SU-DHL-6 (cell line): ENCODE measurements at regions not wholly inside any gene's neighbourhood (a gene's known extent, or its start where the extent isn't known, plus 50 kb on each side); places are given as distances from the start of the nearest gene placed in this dataset.

Experiments
- H2AFZ ChIP-seq: fragments of 200-600 bp; sonication (generic); 2 replicates; pipeline ENCODE4 v1.6.1; 2014; ENCODE audit warnings: low read depth, mild to moderate bottlenecking, moderate library complexity, mixed read lengths, antibody characterized with exemption, low read length; ENCODE audit not compliant: severe bottlenecking
- H3F3A ChIP-seq: fragments of 200-600 bp; shearing (Covaris generic); 2 replicates; pipeline ENCODE4 v1.6.0; 2016; ENCODE audit warnings: antibody characterized with exemption, mild to moderate bottlenecking; ENCODE audit not compliant: insufficient read depth
- H3K27ac ChIP-seq: fragments of 200-600 bp; sonication (generic); 2 replicates; pipeline ENCODE4 v1.5.1; 2016; ENCODE audit warnings: low read depth, mild to moderate bottlenecking, low read length, moderate library complexity, mixed read lengths
- H3K27me3 ChIP-seq: fragments of 200-600 bp; sonication (generic), shearing (Covaris generic); 2 replicates; pipeline ENCODE4 v1.6.0; 2014; ENCODE audit warnings: mild to moderate bottlenecking, low read length
- H3K36me3 ChIP-seq: fragments of 200-600 bp; sonication (generic); 2 replicates; pipeline ENCODE4 v1.6.1; 2014; ENCODE audit warnings: mild to moderate bottlenecking, low read length, mixed read lengths
- H3K4me2 ChIP-seq: fragments of 300-600, 200-600 bp; shearing (Covaris generic), sonication (generic); 2 replicates; pipeline ENCODE4 v1.6.0; 2014; ENCODE audit warnings: low read length, low read depth, mild to moderate bottlenecking; ENCODE audit not compliant: poor library complexity, severe bottlenecking
- H3K4me3 ChIP-seq: fragments of 200-600 bp; sonication (generic); 2 replicates; pipeline ENCODE4 v1.5.1; 2014; ENCODE audit warnings: antibody characterized with exemption, low read length, mild to moderate bottlenecking, mixed read lengths; ENCODE audit not compliant: insufficient read depth, poor library complexity, severe bottlenecking
- H3K79me2 ChIP-seq: fragments of 200-600 bp; sonication (generic); 2 replicates; pipeline ENCODE4 v1.6.1; 2014; ENCODE audit warnings: mild to moderate bottlenecking, low read length, moderate library complexity; ENCODE audit not compliant: insufficient read depth
- H3K9ac ChIP-seq: fragments of 200-600 bp; sonication (generic); 2 replicates; pipeline ENCODE4 v1.7.0; 2014; ENCODE audit warnings: mild to moderate bottlenecking, low read length
- H3K9me2 ChIP-seq: fragments of 200-600 bp; sonication (generic); replicated peaks from 2 replicates; pipeline ENCODE4 v1.6.1; 2014; ENCODE audit warnings: low read length; ENCODE audit not compliant: insufficient read depth
- H3K9me3 ChIP-seq: fragments of 200-600 bp; sonication (generic); 2 replicates; pipeline ENCODE4 v1.6.1; 2014; ENCODE audit warnings: low read length, mixed read lengths; ENCODE audit not compliant: insufficient read depth
- H4K20me1 ChIP-seq: fragments of 200-600 bp; sonication (generic); 2 replicates; pipeline ENCODE4 v1.6.1; 2014; ENCODE audit warnings: low read depth, mild to moderate bottlenecking, antibody characterized with exemption, low read length, moderate library complexity, mixed read lengths
- CTCF ChIP-seq: fragments of 200-600 bp; sonication (generic); IDR thresholded peaks from one replicate; pipeline ENCODE4 v1.5.1; 2017; ENCODE audit warnings: antibody characterized with exemption, mild to moderate bottlenecking, low read length, moderate library complexity; ENCODE audit not compliant: insufficient read depth, poor library complexity, severe bottlenecking
- EZH2phosphoT487 ChIP-seq: fragments of 200-600 bp; sonication (generic), shearing (Covaris generic); conservative IDR thresholded peaks from 2 replicates; pipeline ENCODE4 v1.6.1; 2018; ENCODE audit warnings: mild to moderate bottlenecking, antibody characterized with exemption, low read length, moderate library complexity, mixed read lengths

GRCh38 chr2:40719414-40719813 is 267.5 kb upstream of the SLC8A1 start:
- Histone ChIP-seq H3K9ac (no peak overlapping the region), H3K27ac (no peak overlapping the region), H3K4me2 (no peak overlapping the region), H3K4me3 (no peak overlapping the region), H3K9me3 (no peaks in the 10 kb centered on the region), H3F3A (no peaks in the 10 kb centered on the region), H3K79me2 (no peaks in the 10 kb centered on the region), H4K20me1 (no peaks in the 10 kb centered on the region), H3K36me3 (no peaks in the 10 kb centered on the region), H3K27me3 (no peaks in the 10 kb centered on the region), H3K9me2 (no peaks in the 10 kb centered on the region), H2AFZ (no peak overlapping the region)
- no peak for TF ChIP-seq EZH2phosphoT487
- TF ChIP-seq CTCF: no peak

GRCh38 chr2:40721595-40721994 is 269.7 kb upstream of the SLC8A1 start:
- no peaks in the 10 kb centered on the region for H3F3A ChIP-seq
- no peaks in the 10 kb centered on the region for H3K79me2 ChIP-seq
- H3K36me3 ChIP-seq: no peaks in the 10 kb centered on the region
- H2AFZ ChIP-seq: no peak overlapping the region
- H3K27ac ChIP-seq: no peak overlapping the region
- no peaks in the 10 kb centered on the region for H3K27me3 ChIP-seq
- no peak overlapping the region for H3K4me2 ChIP-seq
- no peaks in the 10 kb centered on the region for H3K9me3 ChIP-seq
- H3K4me3 ChIP-seq: no peak overlapping the region
- TF ChIP-seq CTCF (no peak), EZH2phosphoT487 (no peak)
- no peaks in the 10 kb centered on the region for H3K9me2 ChIP-seq
- H4K20me1 ChIP-seq: no peaks in the 10 kb centered on the region
- H3K9ac ChIP-seq: no peak overlapping the region

GRCh38 chr2:40723194-40723593 is 271.3 kb upstream of the SLC8A1 start:
- H3K4me3 ChIP-seq: no peak overlapping the region
- no peaks in the 10 kb centered on the region for H3F3A ChIP-seq
- no peaks in the 10 kb centered on the region for H3K79me2 ChIP-seq
- no peaks in the 10 kb centered on the region for H3K27me3 ChIP-seq
- no peaks in the 10 kb centered on the region for H4K20me1 ChIP-seq
- TF ChIP-seq CTCF (no peak), EZH2phosphoT487 (no peak)
- no peaks in the 10 kb centered on the region for H3K9me3 ChIP-seq
- H3K27ac ChIP-seq: no peak overlapping the region
- no peaks in the 10 kb centered on the region for H3K36me3 ChIP-seq
- no peak overlapping the region for H2AFZ ChIP-seq
- H3K4me2 ChIP-seq: no peak overlapping the region
- H3K9ac ChIP-seq: no peak overlapping the region
- H3K9me2 ChIP-seq: no peaks in the 10 kb centered on the region

GRCh38 chr2:40725040-40725439 is 273.1 kb upstream of the SLC8A1 start:
- Histone ChIP-seq H3K36me3 (no peaks in the 10 kb centered on the region), H3K27ac (no peak overlapping the region), H3K79me2 (no peaks in the 10 kb centered on the region), H3K9ac (no peak overlapping the region), H3K9me2 (no peaks in the 10 kb centered on the region), H3K27me3 (no peaks in the 10 kb centered on the region), H3K9me3 (no peaks in the 10 kb centered on the region), H4K20me1 (no peaks in the 10 kb centered on the region), H3K4me2 (no peak overlapping the region), H2AFZ (no peak overlapping the region), H3K4me3 (no peak overlapping the region), H3F3A (no peaks in the 10 kb centered on the region)
- TF ChIP-seq EZH2phosphoT487: no peak
- no peak for TF ChIP-seq CTCF
